ENCODE measurements at regions not wholly inside any gene's neighbourhood (a gene's known extent, or its start where the extent isn't known, plus 50 kb on each side); places are given as distances from the start of the nearest gene placed in this dataset.

GRCh38 chr1:93758842-93759515 is 77.3 kb upstream of the BCAR3 start:
- no peak for TF ChIP-seq POLR2A (IDR thresholded peaks at IDR 0.05; ENCODE audit: extremely low read depth, insufficient read length)
- TF ChIP-seq CTCF (IDR thresholded peaks at IDR 0.05; ENCODE audit: low read depth, low read length), result no peak
